ENCODE measurements at regions not wholly inside any gene's neighbourhood (a gene's known extent, or its start where the extent isn't known, plus 50 kb on each side); places are given as distances from the start of the nearest gene placed in this dataset.
"Not testable (repeated sequence)": the region's sequence is repeated elsewhere in the genome, so short reads cannot be mapped to it uniquely, and the experiment has no call there.

- DNase-seq; H3K4me3 Mint-ChIP-seq; ATAC-seq; H3K27ac Mint-ChIP-seq; POLR2A ChIA-PET; H3K27me3 Mint-ChIP-seq (ENCODE audit: low read depth); H3K9me3 Mint-ChIP-seq (ENCODE audit: insufficient read depth); H3K36me3 Mint-ChIP-seq (ENCODE audit: low read depth); H3K4me1 Mint-ChIP-seq (ENCODE audit: low read depth); CTCF ChIA-PET: not testable (repeated sequence)
Measured at GRCh38 chr2:35436893-35437292, 918.7 kb upstream of the CRIM1 start.

- H3K27me3 Mint-ChIP-seq (ENCODE audit: low read depth), result no peaks in the 10 kb centered on the region
- POLR2A ChIA-PET, result no interaction called here
- H3K36me3 Mint-ChIP-seq (ENCODE audit: low read depth), result no peaks in the 10 kb centered on the region
- H3K4me1 Mint-ChIP-seq (ENCODE audit: low read depth), result no peaks in the 10 kb centered on the region
- ATAC-seq (no peak), DNase-seq (peak; percentile 25)
- no peaks in the 10 kb centered on the region for H3K9me3 Mint-ChIP-seq (ENCODE audit: insufficient read depth)
- H3K4me3 Mint-ChIP-seq, result no peak overlapping the region
- CTCF ChIA-PET, result no interaction called here
- H3K27ac Mint-ChIP-seq, result no peak overlapping the region
Measured at GRCh38 chr2:35428548-35428947, 927.0 kb upstream of the CRIM1 start.

GRCh38 chr2:35421485-35421884 lies 934.1 kb upstream of the CRIM1 start:
- Mint-ChIP-seq H3K4me1 (ENCODE audit: low read depth) (no peaks in the 10 kb centered on the region), H3K27ac (no peak overlapping the region), H3K27me3 (ENCODE audit: low read depth) (no peaks in the 10 kb centered on the region), H3K9me3 (ENCODE audit: insufficient read depth) (no peaks in the 10 kb centered on the region), H3K4me3 (no peak overlapping the region), H3K36me3 (ENCODE audit: low read depth) (no peaks in the 10 kb centered on the region)
- ATAC-seq (no peak), DNase-seq (no peak)
- CTCF ChIA-PET, result no interaction called here
- POLR2A ChIA-PET, result no interaction called here

- Mint-ChIP-seq H3K9me3 (ENCODE audit: insufficient read depth) (no peaks in the 10 kb centered on the region), H3K27ac (no peak overlapping the region), H3K4me1 (ENCODE audit: low read depth) (no peaks in the 10 kb centered on the region), H3K4me3 (no peak overlapping the region), H3K27me3 (ENCODE audit: low read depth) (no peaks in the 10 kb centered on the region), H3K36me3 (ENCODE audit: low read depth) (no peaks in the 10 kb centered on the region)
- ChIA-PET CTCF (no interaction called here), POLR2A (no interaction called here)
- ATAC-seq (no peak), DNase-seq (no peak)
Measured at GRCh38 chr2:35417293-35417692, 938.3 kb upstream of the CRIM1 start.

GRCh38 chr2:35416391-35417140 lies 939.0 kb upstream of the CRIM1 start:
- Mint-ChIP-seq H3K27ac (no peak overlapping the region), H3K9me3 (ENCODE audit: insufficient read depth) (no peaks in the 10 kb centered on the region), H3K27me3 (ENCODE audit: low read depth) (no peaks in the 10 kb centered on the region), H3K4me1 (ENCODE audit: low read depth) (no peaks in the 10 kb centered on the region), H3K4me3 (no peak overlapping the region), H3K36me3 (ENCODE audit: low read depth) (no peaks in the 10 kb centered on the region)
- ATAC-seq (no peak), DNase-seq (no peak)
- CTCF ChIA-PET, result no interaction called here
- POLR2A ChIA-PET, result no interaction called here

- no peak overlapping the region for H3K4me3 Mint-ChIP-seq
- ChIA-PET POLR2A (no interaction called here), CTCF (no interaction called here)
Measured at GRCh38 chr2:35415942-35416341, 939.6 kb upstream of the CRIM1 start.

GRCh38 chr2:35415282-35415681 lies 940.3 kb upstream of the CRIM1 start:
- H3K36me3 Mint-ChIP-seq (ENCODE audit: low read depth), result no peaks in the 10 kb centered on the region
- no peaks in the 10 kb centered on the region for H3K27me3 Mint-ChIP-seq (ENCODE audit: low read depth)
- ATAC-seq (no peak), DNase-seq (no peak)
- no peak overlapping the region for H3K27ac Mint-ChIP-seq
- no peak overlapping the region for H3K4me3 Mint-ChIP-seq
- ChIA-PET POLR2A (no interaction called here), CTCF (no interaction called here)
- no peaks in the 10 kb centered on the region for H3K4me1 Mint-ChIP-seq (ENCODE audit: low read depth)
- H3K9me3 Mint-ChIP-seq (ENCODE audit: insufficient read depth), result no peaks in the 10 kb centered on the region

More at GRCh38 chr2:35415942-35416341, 939.6 kb upstream of the CRIM1 start:
- H3K27ac Mint-ChIP-seq, result no peak overlapping the region
- ATAC-seq, result no peak
- H3K9me3 Mint-ChIP-seq (ENCODE audit: insufficient read depth), result no peaks in the 10 kb centered on the region
- no peak for DNase-seq
- no peaks in the 10 kb centered on the region for H3K4me1 Mint-ChIP-seq (ENCODE audit: low read depth)
- no peaks in the 10 kb centered on the region for H3K36me3 Mint-ChIP-seq (ENCODE audit: low read depth)
- no peaks in the 10 kb centered on the region for H3K27me3 Mint-ChIP-seq (ENCODE audit: low read depth)

- no peak overlapping the region for H3K27ac Mint-ChIP-seq
- no peaks in the 10 kb centered on the region for H3K4me1 Mint-ChIP-seq (ENCODE audit: low read depth)
- no peaks in the 10 kb centered on the region for H3K27me3 Mint-ChIP-seq (ENCODE audit: low read depth)
- H3K9me3 Mint-ChIP-seq (ENCODE audit: insufficient read depth), result no peaks in the 10 kb centered on the region
- no peak overlapping the region for H3K4me3 Mint-ChIP-seq
- H3K36me3 Mint-ChIP-seq (ENCODE audit: low read depth), result no peaks in the 10 kb centered on the region
- CTCF ChIA-PET, result interaction anchor here (0.6 to 1.8 kb wide), 7 partner anchors 11 to 1315 kb away, joined by 3 to 4 read pairs (median 3); no protein-coding TSS in a partner anchor
- no peak for ATAC-seq
- peak; percentile 46 for DNase-seq
- POLR2A ChIA-PET, result no interaction called here
Measured at GRCh38 chr2:35410431-35411061, 945.0 kb upstream of the CRIM1 start.

GRCh38 chr2:35409762-35410161 lies 945.8 kb upstream of the CRIM1 start:
- H3K36me3 Mint-ChIP-seq (ENCODE audit: low read depth), result no peaks in the 10 kb centered on the region
- no peak for DNase-seq
- H3K27ac Mint-ChIP-seq, result no peak overlapping the region
- no peaks in the 10 kb centered on the region for H3K27me3 Mint-ChIP-seq (ENCODE audit: low read depth)
- no peaks in the 10 kb centered on the region for H3K4me1 Mint-ChIP-seq (ENCODE audit: low read depth)
- CTCF ChIA-PET, result interaction anchor here (1.0 to 1.6 kb wide), 2 partner anchors 10 to 24 kb away, joined by 3 to 4 read pairs; no protein-coding TSS in a partner anchor
- H3K9me3 Mint-ChIP-seq (ENCODE audit: insufficient read depth), result no peaks in the 10 kb centered on the region
- POLR2A ChIA-PET, result no interaction called here
- H3K4me3 Mint-ChIP-seq, result no peak overlapping the region
- no peak for ATAC-seq

GRCh38 chr2:35408320-35408719 lies 947.3 kb upstream of the CRIM1 start:
- ATAC-seq, result no peak
- Mint-ChIP-seq H3K36me3 (ENCODE audit: low read depth) (no peaks in the 10 kb centered on the region), H3K9me3 (ENCODE audit: insufficient read depth) (no peaks in the 10 kb centered on the region), H3K27me3 (ENCODE audit: low read depth) (no peaks in the 10 kb centered on the region), H3K27ac (no peak overlapping the region), H3K4me3 (no peak overlapping the region), H3K4me1 (ENCODE audit: low read depth) (no peaks in the 10 kb centered on the region)
- ChIA-PET CTCF (interaction anchor here (1.0 kb wide), 1 partner anchor 23 kb away, joined by 3 read pairs; no protein-coding TSS in a partner anchor), POLR2A (no interaction called here)
- no peak for DNase-seq

- ATAC-seq, result no peak
- Mint-ChIP-seq H3K36me3 (ENCODE audit: low read depth) (no peaks in the 10 kb centered on the region), H3K4me3 (no peak overlapping the region), H3K9me3 (ENCODE audit: insufficient read depth) (no peaks in the 10 kb centered on the region), H3K27me3 (ENCODE audit: low read depth) (no peaks in the 10 kb centered on the region), H3K27ac (no peak overlapping the region), H3K4me1 (ENCODE audit: low read depth) (no peaks in the 10 kb centered on the region)
- POLR2A ChIA-PET, result no interaction called here
- CTCF ChIA-PET, result no interaction called here
- DNase-seq, result no peak
Measured at GRCh38 chr2:35391736-35392442, 963.7 kb upstream of the CRIM1 start.

GRCh38 chr2:35378791-35379190 lies 976.8 kb upstream of the CRIM1 start:
- ATAC-seq (no peak), DNase-seq (no peak)
- Mint-ChIP-seq H3K27me3 (ENCODE audit: low read depth) (no peaks in the 10 kb centered on the region), H3K9me3 (ENCODE audit: insufficient read depth) (no peaks in the 10 kb centered on the region), H3K27ac (no peak overlapping the region), H3K4me1 (ENCODE audit: low read depth) (no peaks in the 10 kb centered on the region), H3K36me3 (ENCODE audit: low read depth) (no peaks in the 10 kb centered on the region), H3K4me3 (no peak overlapping the region)
- CTCF ChIA-PET, result no interaction called here
- POLR2A ChIA-PET, result no interaction called here

Measured in activated CD8-positive, alpha-beta T cell treated with anti-CD3 and anti-CD28 coated beads, Interleukin-2, amount 10 ng/mL, durations not matched to agents 7 days and 5 days (primary cell).